Adipocyte (in vitro differentiated cells): ENCODE measurements at regions not wholly inside any gene's neighbourhood (a gene's known extent, or its start where the extent isn't known, plus 50 kb on each side); places are given as distances from the start of the nearest gene placed in this dataset.

Experiments
- DNase-seq: peaks from one replicate; pipeline ENCODE4 v3.0.0-alpha.2; 2015; ENCODE audit warnings: low read depth
- H3K27me3 ChIP-seq: replicated peaks from 2 replicates; pipeline ENCODE4 v1.7.0; 2013; ENCODE audit warnings: mild to moderate bottlenecking, low read length, moderate library complexity; ENCODE audit not compliant: control insufficient read depth, insufficient read depth
- H3K36me3 ChIP-seq: 2 replicates; pipeline ENCODE4 v1.7.0; 2013; ENCODE audit warnings: low read length, mild to moderate bottlenecking, moderate library complexity; ENCODE audit not compliant: control insufficient read depth, insufficient read depth, severe bottlenecking
- H3K4me1 ChIP-seq: 2 replicates; pipeline ENCODE4 v1.7.0; 2013; ENCODE audit warnings: mild to moderate bottlenecking, low read length, moderate library complexity; ENCODE audit not compliant: control insufficient read depth, insufficient read depth
- H3K4me3 ChIP-seq: 2 replicates; pipeline ENCODE4 v1.7.0; 2013; ENCODE audit warnings: mild to moderate bottlenecking, low read length, moderate library complexity
- H3K9ac ChIP-seq: 2 replicates; pipeline ENCODE4 v1.7.0; 2013; ENCODE audit warnings: mild to moderate bottlenecking, low read length, moderate library complexity
- H3K9me3 ChIP-seq: 2 replicates; pipeline ENCODE4 v1.7.0; 2013; ENCODE audit warnings: mild to moderate bottlenecking, low read length, moderate library complexity; ENCODE audit not compliant: control insufficient read depth

DNA sequence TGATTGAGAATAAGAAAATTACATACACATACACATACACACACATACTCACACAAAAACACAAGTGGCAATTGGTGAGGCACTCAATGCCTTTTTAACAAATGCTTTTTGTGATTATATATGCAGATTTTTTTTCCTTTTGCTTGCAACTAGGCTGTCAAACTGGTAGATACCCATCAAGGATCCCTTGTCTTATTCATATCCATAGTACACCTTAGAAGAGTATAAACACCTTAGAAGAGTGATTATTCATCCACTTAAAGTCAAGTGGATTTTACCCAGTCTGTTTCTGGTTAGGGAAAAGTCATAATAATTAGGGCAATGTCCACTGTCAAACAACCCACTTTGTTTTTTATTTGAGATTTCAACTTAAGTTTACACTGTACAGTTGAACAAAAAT is 1773.4 kb upstream of the MIR17HG start:
- no peaks in the 10 kb centered on the region for H3K27me3 ChIP-seq
- no peak for DNase-seq
- no peak overlapping the region for H3K4me3 ChIP-seq
- H3K4me1 ChIP-seq: no peaks in the 10 kb centered on the region
- H3K9ac ChIP-seq: no peak overlapping the region
- H3K9me3 ChIP-seq: no peaks in the 10 kb centered on the region
- H3K36me3 ChIP-seq: no peaks in the 10 kb centered on the region

DNA sequence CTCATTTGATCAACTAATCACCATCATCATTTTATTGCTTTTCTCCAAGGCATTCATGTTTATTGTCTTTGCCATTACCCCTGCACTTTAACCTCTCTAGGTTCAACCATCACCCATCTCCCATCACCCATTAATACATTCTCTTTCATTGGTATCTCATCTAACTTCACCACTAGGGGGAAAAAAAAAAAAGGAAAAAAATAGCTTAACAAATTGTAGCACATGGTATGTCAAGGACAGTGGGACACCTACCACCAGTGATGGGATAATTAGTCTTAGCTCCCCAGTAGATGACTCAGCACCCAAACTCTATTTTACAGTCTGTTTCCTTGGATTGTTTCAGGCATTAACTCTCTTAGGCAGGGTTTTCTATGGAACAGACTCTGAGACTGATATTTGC is 1770.2 kb upstream of the MIR17HG start:
- Histone ChIP-seq H3K27me3 (no peaks in the 10 kb centered on the region), H3K4me3 (no peak overlapping the region), H3K4me1 (no peaks in the 10 kb centered on the region), H3K36me3 (no peaks in the 10 kb centered on the region), H3K9me3 (no peaks in the 10 kb centered on the region), H3K9ac (no peak overlapping the region)
- no peak for DNase-seq

DNA sequence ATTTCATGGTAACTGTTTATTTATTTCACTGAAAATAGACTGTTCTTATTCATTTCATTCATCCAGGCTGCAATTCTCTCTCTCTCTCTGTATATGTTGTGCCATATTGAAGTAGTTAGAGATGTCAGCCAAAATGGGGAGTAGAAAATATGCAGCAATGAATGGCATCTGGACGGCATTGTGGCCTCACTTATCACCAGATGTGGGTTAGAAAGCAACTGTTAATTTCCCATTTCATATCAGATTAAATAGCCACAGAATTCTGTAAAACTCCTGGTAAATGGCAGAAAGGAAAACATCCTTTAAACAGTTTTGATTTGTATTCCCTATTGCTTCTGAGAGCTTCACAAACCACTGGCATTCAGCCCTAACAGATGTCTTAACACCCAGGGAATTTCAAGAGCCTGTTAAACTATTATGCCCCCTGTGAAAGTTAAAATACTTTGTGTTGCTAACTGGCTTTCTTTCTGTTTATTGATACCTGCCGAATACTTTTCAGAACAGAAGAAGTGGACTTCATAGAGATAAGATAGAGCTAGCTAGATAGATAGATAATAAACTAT is 1763.3 kb upstream of the MIR17HG start:
- no peaks in the 10 kb centered on the region for H3K36me3 ChIP-seq
- no peak overlapping the region for H3K4me3 ChIP-seq
- no peaks in the 10 kb centered on the region for H3K9me3 ChIP-seq
- no peak for DNase-seq
- no peak overlapping the region for H3K9ac ChIP-seq
- H3K4me1 ChIP-seq: no peaks in the 10 kb centered on the region
- H3K27me3 ChIP-seq: no peaks in the 10 kb centered on the region

DNA sequence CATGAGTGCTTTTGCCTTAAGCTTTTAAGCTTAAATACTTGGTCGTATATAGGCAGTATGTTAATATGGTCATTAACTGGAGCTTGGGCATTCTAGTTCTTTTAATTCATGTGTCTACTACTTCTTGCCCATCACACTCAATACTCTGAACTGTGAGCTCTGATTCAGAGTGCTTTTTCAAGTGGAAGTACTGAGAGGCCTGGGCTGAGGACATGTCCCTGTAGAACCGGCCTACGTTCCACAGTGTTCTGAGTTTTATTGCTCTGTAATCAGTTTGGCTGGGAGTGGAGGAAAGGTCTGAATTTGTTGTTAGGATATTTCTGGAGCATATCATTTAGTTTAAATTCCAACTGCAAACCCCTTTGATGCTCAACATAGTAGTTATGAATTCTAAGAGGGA is 1744.8 kb upstream of the MIR17HG start:
- DNase-seq: no peak
- no peak overlapping the region for H3K9ac ChIP-seq
- H3K4me1 ChIP-seq: no peaks in the 10 kb centered on the region
- H3K36me3 ChIP-seq: no peaks in the 10 kb centered on the region
- no peaks in the 10 kb centered on the region for H3K27me3 ChIP-seq
- H3K4me3 ChIP-seq: no peak overlapping the region
- peaks cover 5% of the 10 kb centered on the region for H3K9me3 ChIP-seq

DNA sequence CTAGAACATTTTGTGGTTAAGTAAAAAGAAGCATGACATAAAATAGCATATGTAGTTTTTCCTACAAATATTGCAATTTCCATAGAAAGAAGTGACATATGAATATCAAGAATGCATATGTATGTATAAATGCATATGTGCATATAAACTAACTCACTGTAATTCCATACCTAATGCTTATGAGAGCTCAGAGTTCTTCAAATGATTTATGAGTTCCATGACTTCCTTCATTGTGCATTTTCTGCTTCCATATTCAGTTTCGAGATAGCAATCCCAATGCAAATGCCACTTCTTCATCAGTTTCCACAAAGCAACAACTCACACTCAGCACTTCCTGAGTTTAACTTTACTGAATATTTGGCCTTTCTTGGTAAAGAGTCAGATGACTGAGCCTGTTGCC is 1744.3 kb upstream of the MIR17HG start:
- Histone ChIP-seq H3K9me3 (peaks cover 5% of the 10 kb centered on the region), H3K4me1 (no peaks in the 10 kb centered on the region), H3K27me3 (no peaks in the 10 kb centered on the region), H3K36me3 (no peaks in the 10 kb centered on the region), H3K9ac (no peak overlapping the region), H3K4me3 (no peak overlapping the region)
- DNase-seq: no peak

DNA sequence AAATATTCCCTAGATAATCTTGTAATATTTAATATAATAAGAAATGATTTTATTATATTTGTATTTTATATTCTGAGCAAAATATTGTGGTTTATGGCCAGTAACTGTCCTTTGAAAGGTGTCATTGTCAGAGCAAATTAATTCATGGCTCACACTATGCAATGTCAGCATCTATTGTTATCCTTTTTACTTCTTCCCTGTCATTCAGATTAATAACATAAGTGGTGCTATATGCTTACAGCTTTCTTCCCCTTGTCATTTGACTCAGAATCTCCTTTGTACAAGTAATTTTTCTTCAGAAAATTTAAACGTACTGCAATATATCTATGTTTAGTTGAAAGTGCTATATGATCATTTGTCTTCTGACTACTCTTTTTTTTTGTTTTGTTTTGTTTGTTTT is 1738.2 kb upstream of the MIR17HG start:
- no peaks in the 10 kb centered on the region for H3K4me1 ChIP-seq
- no peak for DNase-seq

DNA sequence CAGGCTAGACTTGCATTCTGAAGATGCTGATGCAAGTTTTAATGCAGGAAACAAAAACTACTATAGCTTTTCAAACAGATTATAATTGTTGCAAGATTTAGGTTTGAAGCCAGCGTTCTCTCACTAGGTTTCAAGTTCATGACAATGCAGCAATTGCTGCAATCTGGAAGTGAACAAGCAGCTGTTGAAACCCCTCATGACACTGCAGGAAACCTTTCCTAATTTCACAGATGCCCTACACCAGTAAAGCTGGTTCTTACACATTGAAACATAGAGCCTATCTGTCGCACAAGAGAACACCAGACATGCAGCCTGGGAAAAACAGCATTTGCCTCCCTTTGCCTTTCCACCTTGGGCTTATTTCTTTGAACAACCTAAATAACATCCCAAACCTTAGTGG is 1737.2 kb upstream of the MIR17HG start:
- no peak for DNase-seq
- Histone ChIP-seq H3K9ac (no peak overlapping the region), H3K27me3 (no peaks in the 10 kb centered on the region), H3K9me3 (peaks cover 5% of the 10 kb centered on the region), H3K4me1 (no peaks in the 10 kb centered on the region), H3K4me3 (no peak overlapping the region), H3K36me3 (no peaks in the 10 kb centered on the region)

More for the DNA sequence above, 1738.2 kb upstream of the MIR17HG start:
- Histone ChIP-seq H3K4me3 (no peak overlapping the region), H3K9me3 (peaks cover 5% of the 10 kb centered on the region), H3K36me3 (no peaks in the 10 kb centered on the region), H3K9ac (no peak overlapping the region), H3K27me3 (no peaks in the 10 kb centered on the region)

DNA sequence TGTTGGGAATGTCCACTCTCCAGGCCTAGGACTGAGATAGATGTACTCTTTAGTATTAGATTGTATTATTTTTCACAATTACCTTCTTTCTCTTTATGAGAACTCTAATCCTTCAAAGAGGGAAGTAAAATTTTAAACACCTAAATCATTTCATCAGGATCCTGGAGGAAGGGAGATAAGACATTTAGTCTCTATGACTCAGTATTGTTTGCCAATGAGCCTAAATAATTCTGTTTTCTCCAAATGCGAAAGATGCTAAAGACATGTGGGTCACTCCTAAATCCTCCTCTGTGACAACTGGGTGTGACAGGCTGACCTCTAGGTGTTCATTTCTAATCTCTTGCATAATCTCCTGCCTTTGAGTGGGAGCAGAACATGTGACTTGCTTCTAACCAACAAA is 1736.6 kb upstream of the MIR17HG start:
- Histone ChIP-seq H3K36me3 (no peaks in the 10 kb centered on the region), H3K9me3 (peaks cover 5% of the 10 kb centered on the region), H3K4me1 (no peaks in the 10 kb centered on the region), H3K27me3 (no peaks in the 10 kb centered on the region), H3K9ac (no peak overlapping the region), H3K4me3 (no peak overlapping the region)
- DNase-seq: no peak

DNA sequence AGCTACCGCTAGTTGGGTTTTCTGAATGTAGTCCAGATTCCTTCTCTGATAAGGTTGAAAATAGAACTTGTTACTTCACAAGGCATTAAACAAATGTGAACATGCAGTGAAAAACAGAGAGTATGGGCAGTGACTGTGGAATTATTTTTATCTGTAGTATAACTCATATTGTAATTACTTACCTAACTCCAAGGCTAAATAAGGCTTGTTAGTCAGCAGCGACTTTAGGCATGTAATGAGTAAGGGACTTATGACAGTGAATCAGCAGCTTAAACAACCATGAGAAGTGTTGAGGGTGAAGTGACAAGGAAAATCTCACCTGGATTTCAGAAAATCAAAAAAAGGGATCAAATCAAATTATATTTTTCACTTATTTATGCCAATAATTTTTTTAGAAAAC is 1719.5 kb upstream of the MIR17HG start:
- Histone ChIP-seq H3K9me3 (no peaks in the 10 kb centered on the region), H3K9ac (no peak overlapping the region), H3K27me3 (no peaks in the 10 kb centered on the region), H3K4me1 (no peaks in the 10 kb centered on the region), H3K36me3 (no peaks in the 10 kb centered on the region), H3K4me3 (no peak overlapping the region)
- no peak for DNase-seq

DNA sequence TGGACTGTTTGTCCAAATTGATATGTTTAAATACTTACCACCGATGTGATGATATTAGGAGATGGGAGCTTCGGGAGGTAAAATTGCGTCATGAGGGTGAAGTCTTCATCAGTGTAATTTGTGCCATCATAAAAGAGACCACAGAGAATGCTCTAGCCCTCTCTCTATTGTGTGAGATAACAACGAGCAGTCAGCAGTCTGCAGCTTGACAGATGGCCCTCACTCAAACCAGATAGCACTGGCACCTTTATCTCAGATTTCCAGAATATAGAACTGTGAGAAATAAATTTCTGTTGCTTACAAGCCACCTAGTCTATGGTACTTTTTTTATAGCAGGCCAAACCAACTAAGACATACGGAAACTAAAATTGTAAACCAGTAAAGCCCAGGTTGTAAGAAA is 1718.9 kb upstream of the MIR17HG start:
- H3K36me3 ChIP-seq: no peaks in the 10 kb centered on the region
- H3K9me3 ChIP-seq: no peaks in the 10 kb centered on the region
- H3K4me1 ChIP-seq: no peaks in the 10 kb centered on the region
- no peaks in the 10 kb centered on the region for H3K27me3 ChIP-seq
- DNase-seq: no peak
- H3K4me3 ChIP-seq: no peak overlapping the region
- H3K9ac ChIP-seq: no peak overlapping the region

DNA sequence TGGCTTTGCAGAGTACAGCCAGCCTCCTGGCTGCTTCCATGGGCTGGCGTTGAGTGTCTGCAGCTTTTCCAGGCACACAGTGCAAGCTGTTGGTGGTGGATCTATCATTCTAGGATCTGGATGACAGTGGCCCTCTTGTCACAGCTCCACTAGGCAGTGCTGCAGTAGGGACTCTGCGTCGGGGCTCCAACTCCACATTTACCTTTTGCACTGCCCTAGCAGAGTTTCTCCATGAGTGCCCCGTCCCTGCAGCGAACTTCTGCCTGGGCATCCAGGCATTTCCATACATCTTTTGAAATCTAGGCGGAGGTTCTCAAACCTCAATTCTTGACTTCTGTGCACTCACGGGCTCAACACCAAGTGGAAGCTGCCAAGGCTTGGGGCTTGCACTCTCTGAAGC is 1697.3 kb upstream of the MIR17HG start:
- DNase-seq: no peak
- Histone ChIP-seq H3K36me3 (no peaks in the 10 kb centered on the region), H3K9me3 (peaks cover 19% of the 10 kb centered on the region), H3K4me3 (no peak overlapping the region), H3K27me3 (no peaks in the 10 kb centered on the region), H3K9ac (no peak overlapping the region), H3K4me1 (no peaks in the 10 kb centered on the region)

DNA sequence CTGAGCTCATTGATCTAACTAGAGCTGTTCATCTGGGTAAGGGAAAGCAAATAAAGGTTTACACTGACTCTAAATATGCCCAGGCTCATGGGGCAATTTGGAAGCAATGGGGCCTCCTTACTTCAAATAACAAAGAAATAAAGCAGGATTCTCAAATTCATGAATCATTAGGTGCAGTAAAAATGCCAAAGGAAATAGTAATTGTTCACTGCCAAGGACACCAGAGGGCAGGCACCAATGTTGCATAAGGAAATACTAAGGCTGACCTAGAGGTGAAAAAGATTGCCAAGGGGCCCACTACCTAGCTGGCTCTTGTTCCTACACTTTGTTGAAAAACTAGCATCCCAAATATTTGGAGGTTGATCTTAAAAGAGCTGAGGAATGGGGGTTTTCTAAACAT is 1686.7 kb upstream of the MIR17HG start:
- H3K27me3 ChIP-seq: no peaks in the 10 kb centered on the region
- H3K9me3 ChIP-seq: no peaks in the 10 kb centered on the region
- DNase-seq: no peak
- H3K4me3 ChIP-seq: no peak overlapping the region
- H3K36me3 ChIP-seq: no peaks in the 10 kb centered on the region
- no peak overlapping the region for H3K9ac ChIP-seq
- H3K4me1 ChIP-seq: no peaks in the 10 kb centered on the region
